CD4-positive, alpha-beta T cell (primary cell): ENCODE measurements at regions not wholly inside any gene's neighbourhood (a gene's known extent, or its start where the extent isn't known, plus 50 kb on each side); places are given as distances from the start of the nearest gene placed in this dataset.

Experiments used
- ATAC-seq: fragments of 200-7000 bp; cut with Tn5 transposase; one replicate; pipeline ENCODE4 v1.10.0; 2022; ENCODE audit warnings: mild to moderate bottlenecking; ENCODE audit not compliant: poor library complexity
- CTCF ChIA-PET: fragments of 350-600 bp; sonication (Branson Sonifier 250); formaldehyde crosslinking; loops from one replicate; lab custom pipeline; 2021; ENCODE audit warnings: antibody characterized with exemption, inconsistent platforms; lab: Charles Lee
- POLR2A ChIA-PET: fragments of 350-600 bp; sonication (Branson Sonifier 250); formaldehyde crosslinking; loops from one replicate; lab custom pipeline; 2021; ENCODE audit warnings: antibody characterized with exemption, inconsistent platforms; lab: Charles Lee
- DNase-seq, 14 experiments: peaks; one replicate each; pipeline ENCODE4 v3.0.0-alpha.2; 2013 to 2020; ENCODE audit warnings: mixed read lengths in 2 of 14
- H3K27ac ChIP-seq, 2 donors: one replicate each; pipeline versions ENCODE4 v1.5.1 to v1.7.0; 2013; ENCODE audit warnings: low read length in 2 of 2, low read depth in 1 of 2, mild to moderate bottlenecking in 1 of 2
- H3K27me3 ChIP-seq, 2 experiments: 1 replicate in 1 of 2; 2 replicates in 1 of 2; pipeline versions ENCODE4 v1.6.1 to v1.7.0; 2013; ENCODE audit warnings: low read length in 2 of 2, control low read depth in 1 of 2, mild to moderate bottlenecking in 1 of 2, moderate library complexity in 1 of 2; ENCODE audit not compliant: insufficient read depth in 2 of 2, control insufficient read depth in 1 of 2
- H3K36me3 ChIP-seq: one replicate; pipeline ENCODE4 v1.6.1; 2013; ENCODE audit warnings: low read length, control low read depth; ENCODE audit not compliant: insufficient read depth
- H3K4me1 ChIP-seq: one replicate; pipeline ENCODE4 v1.6.1; 2013; ENCODE audit warnings: low read length, control low read depth; ENCODE audit not compliant: insufficient read depth
- H3K4me3 ChIP-seq: one replicate; pipeline ENCODE4 v1.5.1; 2013; ENCODE audit warnings: mild to moderate bottlenecking, low read length, moderate library complexity
- H3K9me3 ChIP-seq, 2 experiments: 1 replicate in 1 of 2; 2 replicates in 1 of 2; pipeline versions ENCODE4 v1.6.1 to v1.7.0; 2013; ENCODE audit warnings: low read length in 2 of 2, mild to moderate bottlenecking in 2 of 2, control low read depth in 1 of 2, moderate library complexity in 1 of 2; ENCODE audit not compliant: control insufficient read depth in 1 of 2, insufficient read depth in 1 of 2
- H3K27ac Mint-ChIP-seq: one replicate; pipeline ENCODE4 v1.8.0; 2020; ENCODE audit warnings: mixed read lengths
- H3K27me3 Mint-ChIP-seq: one replicate; pipeline ENCODE4 v1.8.0; 2021; ENCODE audit warnings: mixed read lengths
- H3K36me3 Mint-ChIP-seq: one replicate; pipeline ENCODE4 v1.8.0; 2021; ENCODE audit warnings: low read depth, mixed read lengths
- H3K4me1 Mint-ChIP-seq: one replicate; pipeline ENCODE4 v1.8.0; 2021; ENCODE audit warnings: low read depth, mixed read lengths
- H3K4me3 Mint-ChIP-seq: one replicate; pipeline ENCODE4 v1.8.0; 2020; ENCODE audit warnings: mild to moderate bottlenecking, mixed read lengths
- H3K9me3 Mint-ChIP-seq: one replicate; pipeline ENCODE4 v1.8.0; 2020; ENCODE audit warnings: mixed read lengths
- intact Hi-C, 2 experiments: fragments of 100-400 bp; cut with DNase I in 1 of 2; cut with micrococcal nuclease in 1 of 2; formaldehyde crosslinking; loops; one replicate each; pipeline versions ENCODE4 v1.15.1 to v1.9.0; 2023 to 2025; cut with DNase I, micrococcal nuclease
- TF ChIP-seq, protein P1 (sequence below): fragments of 200-600 bp; IDR thresholded peaks from one replicate; pipeline ENCODE4 v1.8.0; 2022; ENCODE audit warnings: antibody characterized with exemption, mild to moderate bottlenecking

DNA sequence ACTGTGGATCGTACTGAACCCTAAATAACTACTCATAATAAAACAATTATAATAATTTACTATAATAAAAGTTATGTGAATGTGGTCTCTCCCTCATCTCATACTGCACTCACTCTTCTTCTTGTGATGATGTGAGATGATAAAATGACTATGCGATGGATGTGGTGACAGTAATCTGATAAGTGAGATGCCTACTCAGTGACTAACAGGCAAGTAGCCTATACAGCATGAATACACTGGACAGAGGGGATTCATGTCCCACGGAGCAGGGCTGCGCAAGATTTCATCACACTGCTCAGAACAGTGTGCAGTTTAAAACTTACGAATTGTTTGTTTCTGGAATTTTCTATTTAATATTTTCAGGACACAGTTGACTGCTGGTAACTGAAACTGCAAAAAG, 304.0 kb downstream of the DUSP10 start:
- TF ChIP-seq, protein P1, sequence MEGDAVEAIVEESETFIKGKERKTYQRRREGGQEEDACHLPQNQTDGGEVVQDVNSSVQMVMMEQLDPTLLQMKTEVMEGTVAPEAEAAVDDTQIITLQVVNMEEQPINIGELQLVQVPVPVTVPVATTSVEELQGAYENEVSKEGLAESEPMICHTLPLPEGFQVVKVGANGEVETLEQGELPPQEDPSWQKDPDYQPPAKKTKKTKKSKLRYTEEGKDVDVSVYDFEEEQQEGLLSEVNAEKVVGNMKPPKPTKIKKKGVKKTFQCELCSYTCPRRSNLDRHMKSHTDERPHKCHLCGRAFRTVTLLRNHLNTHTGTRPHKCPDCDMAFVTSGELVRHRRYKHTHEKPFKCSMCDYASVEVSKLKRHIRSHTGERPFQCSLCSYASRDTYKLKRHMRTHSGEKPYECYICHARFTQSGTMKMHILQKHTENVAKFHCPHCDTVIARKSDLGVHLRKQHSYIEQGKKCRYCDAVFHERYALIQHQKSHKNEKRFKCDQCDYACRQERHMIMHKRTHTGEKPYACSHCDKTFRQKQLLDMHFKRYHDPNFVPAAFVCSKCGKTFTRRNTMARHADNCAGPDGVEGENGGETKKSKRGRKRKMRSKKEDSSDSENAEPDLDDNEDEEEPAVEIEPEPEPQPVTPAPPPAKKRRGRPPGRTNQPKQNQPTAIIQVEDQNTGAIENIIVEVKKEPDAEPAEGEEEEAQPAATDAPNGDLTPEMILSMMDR: no peak
- no peaks in the 10 kb centered on the region for H3K36me3 Mint-ChIP-seq
- Histone ChIP-seq H3K4me1 (peaks cover 8% of the 10 kb centered on the region), H3K27ac (no peak overlapping the region), H3K27me3 (no peaks in the 10 kb centered on the region), H3K4me3 (no peak overlapping the region), H3K36me3 (no peaks in the 10 kb centered on the region), H3K9me3 (no peaks in the 10 kb centered on the region)
- ChIA-PET POLR2A (no interaction called here), CTCF (interaction anchor here (1.3 kb wide), 1 partner anchor 10 kb away, joined by 4 read pairs; no protein-coding TSS in a partner anchor)
- no peak overlapping the region for H3K4me3 Mint-ChIP-seq
- ATAC-seq: no peak
- H3K4me1 Mint-ChIP-seq: peaks cover 19% of the 10 kb centered on the region
- intact Hi-C loops: loop anchor here in 1 of 2 experiments (5.0 to 10.0 kb wide), 2 partner anchors 173 to 626 kb away; no protein-coding TSS in a partner anchor
- H3K27ac Mint-ChIP-seq: no peak overlapping the region
- H3K9me3 Mint-ChIP-seq: no peaks in the 10 kb centered on the region
- no peak for DNase-seq
- peaks cover 8% of the 10 kb centered on the region for H3K27me3 Mint-ChIP-seq

DNA sequence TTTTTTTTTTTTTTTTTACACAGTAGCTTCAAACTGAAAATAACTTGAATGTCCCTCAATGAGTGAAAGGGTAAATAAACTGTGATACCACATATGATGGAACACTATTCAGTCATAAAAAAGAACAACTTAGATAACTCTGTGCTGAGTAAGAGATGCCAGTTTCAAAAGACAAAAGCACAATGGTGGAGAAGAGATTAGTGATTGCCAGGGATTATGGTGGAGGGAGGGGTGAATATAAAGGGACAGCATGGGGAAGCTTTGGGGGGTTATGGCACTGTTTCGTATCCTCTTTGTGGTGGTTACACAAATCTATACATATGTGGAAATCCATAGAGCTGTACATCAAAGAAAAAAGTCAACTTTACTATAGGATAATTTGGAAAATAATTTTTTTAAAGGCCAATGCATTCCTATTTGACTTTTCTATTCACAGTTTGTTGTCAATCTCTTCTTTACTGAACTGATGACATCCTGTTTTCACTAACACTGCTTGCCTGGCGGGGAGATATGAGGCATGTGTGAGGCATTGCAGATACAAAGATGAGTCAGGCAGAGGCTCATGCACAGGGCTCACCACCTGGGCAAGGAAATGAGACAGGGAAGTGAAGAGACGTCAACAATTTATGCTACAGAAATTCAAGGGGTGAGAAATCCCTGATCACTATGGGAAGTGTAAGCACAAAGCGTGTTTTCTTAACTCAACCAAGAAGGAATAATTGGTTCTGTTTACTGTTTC, 302.7 kb downstream of the DUSP10 start:
- H3K27me3 Mint-ChIP-seq: peaks cover 8% of the 10 kb centered on the region
- intact Hi-C loops: loop anchor here in 1 of 2 experiments (5.0 to 10.0 kb wide), 2 partner anchors 174 to 627 kb away; no protein-coding TSS in a partner anchor
- ATAC-seq: peak; percentile 73
- no peak overlapping the region for H3K4me3 Mint-ChIP-seq
- H3K36me3 ChIP-seq: no peaks in the 10 kb centered on the region
- CTCF ChIA-PET: interaction anchor here (0.7 to 1.3 kb wide), 2 partner anchors 9 to 24 kb away, joined by 4 to 5 read pairs; no protein-coding TSS in a partner anchor
- DNase-seq: peak in 13 of 14 experiments; percentile 5 to 71 (median 40)
- no peaks in the 10 kb centered on the region for H3K27me3 ChIP-seq
- no peak overlapping the region for H3K4me3 ChIP-seq
- H3K9me3 ChIP-seq: no peaks in the 10 kb centered on the region
- TF ChIP-seq, protein P1: no peak
- peak overlapping the region; percentile 10 for H3K27ac Mint-ChIP-seq
- H3K9me3 Mint-ChIP-seq: no peaks in the 10 kb centered on the region
- POLR2A ChIA-PET: no interaction called here
- H3K4me1 Mint-ChIP-seq: peaks cover 19% of the 10 kb centered on the region
- no peaks in the 10 kb centered on the region for H3K36me3 Mint-ChIP-seq
- H3K27ac ChIP-seq: no peak overlapping the region
- H3K4me1 ChIP-seq: peaks cover 8% of the 10 kb centered on the region

DNA sequence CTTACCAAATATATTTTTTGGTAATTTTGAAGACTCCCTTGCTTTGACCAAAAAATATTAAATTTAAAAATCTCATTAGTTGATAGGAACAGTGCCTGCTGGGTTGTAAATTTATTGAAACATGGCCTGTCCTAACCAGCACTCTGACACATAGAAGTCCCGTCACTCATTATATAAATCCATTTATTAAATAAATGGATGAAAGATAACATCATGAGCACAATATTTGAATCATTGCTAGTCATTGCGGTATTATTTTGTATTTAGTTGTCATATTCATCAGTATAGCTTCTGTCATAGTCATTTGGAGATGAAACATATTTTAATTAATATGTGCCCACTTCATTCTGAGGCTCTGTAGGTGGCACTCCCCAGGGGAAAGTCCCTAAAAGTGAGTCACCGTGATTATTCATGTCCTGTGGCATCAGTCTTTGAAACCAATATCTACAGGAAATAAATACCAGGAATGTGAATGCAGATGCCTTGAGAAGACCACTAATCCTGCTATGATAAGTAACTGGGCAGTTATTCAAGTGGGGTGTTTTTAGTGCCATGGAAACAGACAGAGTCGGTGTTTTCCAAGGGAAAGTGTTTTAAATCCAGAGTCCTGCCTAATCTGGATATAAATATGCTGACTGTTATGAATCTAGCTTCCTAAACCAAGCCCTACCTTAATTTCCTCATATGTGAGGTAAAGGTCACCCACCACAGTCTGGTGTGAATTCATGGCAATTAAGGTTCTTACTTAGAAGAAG, 302.0 kb downstream of the DUSP10 start:
- H3K4me3 Mint-ChIP-seq: no peak overlapping the region
- Histone ChIP-seq H3K36me3 (no peaks in the 10 kb centered on the region), H3K4me1 (peaks cover 8% of the 10 kb centered on the region), H3K27me3 (no peaks in the 10 kb centered on the region), H3K4me3 (no peak overlapping the region), H3K27ac (no peak overlapping the region), H3K9me3 (no peaks in the 10 kb centered on the region)
- TF ChIP-seq, protein P1: no peak
- peak overlapping the region; percentile 10 for H3K27ac Mint-ChIP-seq
- ChIA-PET POLR2A (no interaction called here), CTCF (interaction anchor here (2.0 kb wide), 1 partner anchor 9 kb away, joined by 4 read pairs; no protein-coding TSS in a partner anchor)
- no peaks in the 10 kb centered on the region for H3K36me3 Mint-ChIP-seq
- peaks cover 8% of the 10 kb centered on the region for H3K27me3 Mint-ChIP-seq
- no peaks in the 10 kb centered on the region for H3K9me3 Mint-ChIP-seq
- peak; percentile 72 for ATAC-seq
- peak in 6 of 14 experiments; percentile 5 to 75 (median 41) for DNase-seq
- intact Hi-C loops: loop anchor here in 1 of 2 experiments (5.0 to 10.0 kb wide), 2 partner anchors 175 to 628 kb away; no protein-coding TSS in a partner anchor
- H3K4me1 Mint-ChIP-seq: peaks cover 16% of the 10 kb centered on the region
